ENCODE measurements at regions not wholly inside any gene's neighbourhood (a gene's known extent, or its start where the extent isn't known, plus 50 kb on each side); places are given as distances from the start of the nearest gene placed in this dataset.
"Not testable (repeated sequence)": the region's sequence is repeated elsewhere in the genome, so short reads cannot be mapped to it uniquely, and the experiment has no call there.

GRCh38 chr10:65793738-65794425, 1132.0 kb upstream of the LRRTM3 start:
- no peaks in the 10 kb centered on the region for H3K27me3 ChIP-seq
- no peak for TF ChIP-seq CTCF (IDR thresholded peaks at IDR 0.05)
- H3K9me3 ChIP-seq = no peaks in the 10 kb centered on the region
- no peak overlapping the region for H3K4me3 ChIP-seq (ENCODE audit: low read depth in 1 of 2, low read length in 1 of 2)
- no peaks in the 10 kb centered on the region for H3K36me3 ChIP-seq
- no peak overlapping the region for H3K27ac ChIP-seq
- H3K4me1 ChIP-seq (ENCODE audit: control insufficient read depth in 1 of 2, insufficient read depth in 1 of 2, low read depth in 1 of 2, low read length in 1 of 2) = peaks cover 11 to 12% of the 10 kb centered on the region in 2 experiments

GRCh38 chr10:65794861-65795260, 1131.0 kb upstream of the LRRTM3 start:
- not testable (repeated sequence) for H3K4me3 ChIP-seq (ENCODE audit: low read depth in 1 of 2, low read length in 1 of 2); H3K27ac ChIP-seq; H3K9me3 ChIP-seq; H3K27me3 ChIP-seq; H3K36me3 ChIP-seq
- H3K4me1 ChIP-seq (ENCODE audit: control insufficient read depth in 1 of 2, insufficient read depth in 1 of 2, low read depth in 1 of 2, low read length in 1 of 2) = peaks cover 11 to 12% of the 10 kb centered on the region in 2 experiments

- Histone ChIP-seq H3K4me1 (ENCODE audit: control insufficient read depth in 1 of 2, insufficient read depth in 1 of 2, low read depth in 1 of 2, low read length in 1 of 2) (peaks cover 11 to 12% of the 10 kb centered on the region in 2 experiments), H3K9me3 (no peaks in the 10 kb centered on the region), H3K36me3 (no peaks in the 10 kb centered on the region), H3K27me3 (no peaks in the 10 kb centered on the region), H3K4me3 (ENCODE audit: low read depth in 1 of 2, low read length in 1 of 2) (no peak overlapping the region), H3K27ac (no peak overlapping the region)
- no peak for TF ChIP-seq CTCF (IDR thresholded peaks at IDR 0.05)
These were observed 1129.4 kb upstream of the LRRTM3 start for GRCh38 chr10:65796472-65796871.

GRCh38 chr10:65798133-65798532, 1127.7 kb upstream of the LRRTM3 start:
- H3K36me3 ChIP-seq = no peaks in the 10 kb centered on the region
- H3K27ac ChIP-seq = no peak overlapping the region
- H3K27me3 ChIP-seq = no peaks in the 10 kb centered on the region
- H3K9me3 ChIP-seq = no peaks in the 10 kb centered on the region
- H3K4me1 ChIP-seq (ENCODE audit: control insufficient read depth in 1 of 2, insufficient read depth in 1 of 2, low read depth in 1 of 2, low read length in 1 of 2) = peaks cover 11 to 12% of the 10 kb centered on the region in 2 experiments
- TF ChIP-seq CTCF (IDR thresholded peaks at IDR 0.05) = no peak
- no peak overlapping the region for H3K4me3 ChIP-seq (ENCODE audit: low read depth in 1 of 2, low read length in 1 of 2)

GRCh38 chr10:65802391-65802790, 1123.4 kb upstream of the LRRTM3 start:
- Histone ChIP-seq H3K4me3 (ENCODE audit: low read depth in 1 of 2, low read length in 1 of 2) (no peak overlapping the region), H3K4me1 (ENCODE audit: control insufficient read depth in 1 of 2, insufficient read depth in 1 of 2, low read depth in 1 of 2, low read length in 1 of 2) (peaks cover 0 to 2% of the 10 kb centered on the region in 2 experiments), H3K9me3 (no peaks in the 10 kb centered on the region), H3K36me3 (no peaks in the 10 kb centered on the region), H3K27me3 (no peaks in the 10 kb centered on the region), H3K27ac (no peak overlapping the region)
- no peak for TF ChIP-seq CTCF (IDR thresholded peaks at IDR 0.05)

- no peaks in the 10 kb centered on the region for H3K36me3 ChIP-seq
- TF ChIP-seq CTCF (IDR thresholded peaks at IDR 0.05) = no peak
- no peak overlapping the region for H3K4me3 ChIP-seq (ENCODE audit: low read depth in 1 of 2, low read length in 1 of 2)
- H3K27ac ChIP-seq = no peak overlapping the region
- no peaks in the 10 kb centered on the region for H3K27me3 ChIP-seq
- H3K4me1 ChIP-seq (ENCODE audit: control insufficient read depth in 1 of 2, insufficient read depth in 1 of 2, low read depth in 1 of 2, low read length in 1 of 2) = no peaks in the 10 kb centered on the region
- H3K9me3 ChIP-seq = no peaks in the 10 kb centered on the region
These were observed 1120.3 kb upstream of the LRRTM3 start for GRCh38 chr10:65805511-65805910.
